ENCODE measurements at regions not wholly inside any gene's neighbourhood (a gene's known extent, or its start where the extent isn't known, plus 50 kb on each side); places are given as distances from the start of the nearest gene placed in this dataset.

- no peak for TF ChIP-seq E2F4 (CRISPR knock-in tag; IDR thresholded peaks at IDR 0.05; ENCODE audit: low read depth)
- TF ChIP-seq TCF3 (CRISPR knock-in tag; IDR thresholded peaks at IDR 0.05): no peak
- no peak for TF ChIP-seq ZFP91 (CRISPR knock-in tag; IDR thresholded peaks at IDR 0.05)
- no peak for TF ChIP-seq NONO (IDR thresholded peaks at IDR 0.05; ENCODE audit: low read depth in 2 of 2, low read length in 1 of 2)
- no peak for TF ChIP-seq SETDB1 (IDR thresholded peaks at IDR 0.05; ENCODE audit: low read length)
- TF ChIP-seq PCBP2 (IDR thresholded peaks at IDR 0.05; ENCODE audit: low read depth, low read length, poor library complexity, severe bottlenecking): no peak
- no peak for TF ChIP-seq BRF2 (IDR thresholded peaks at IDR 0.05; ENCODE audit: borderline replicate concordance, insufficient read depth, insufficient read length)
- TF ChIP-seq UBTF (IDR thresholded peaks at IDR 0.05; ENCODE audit: borderline replicate concordance in 1 of 2, low read depth in 2 of 2, low read length in 2 of 2): no peak
- TF ChIP-seq ZNF263 (CRISPR knock-in tag; IDR thresholded peaks at IDR 0.05; ENCODE audit: borderline replicate concordance): peak; percentile 59; the same call in 1 of the 2 replicates
- TF ChIP-seq ZNF24 (IDR thresholded peaks at IDR 0.05): no peak; the same call in 1 of the 2 replicates
- no peak for TF ChIP-seq CUX1 (CRISPR knock-in tag; IDR thresholded peaks at IDR 0.05)
- no peak for TF ChIP-seq ZFP30 (CRISPR knock-in tag; IDR thresholded peaks at IDR 0.05; ENCODE audit: borderline replicate concordance)
These were observed 109.5 kb upstream of the SIM2 start (continued) for GRCh38 chr21:36589352-36589971.
